ENCODE measurements at regions not wholly inside any gene's neighbourhood (a gene's known extent, or its start where the extent isn't known, plus 50 kb on each side); places are given as distances from the start of the nearest gene placed in this dataset.

DNA sequence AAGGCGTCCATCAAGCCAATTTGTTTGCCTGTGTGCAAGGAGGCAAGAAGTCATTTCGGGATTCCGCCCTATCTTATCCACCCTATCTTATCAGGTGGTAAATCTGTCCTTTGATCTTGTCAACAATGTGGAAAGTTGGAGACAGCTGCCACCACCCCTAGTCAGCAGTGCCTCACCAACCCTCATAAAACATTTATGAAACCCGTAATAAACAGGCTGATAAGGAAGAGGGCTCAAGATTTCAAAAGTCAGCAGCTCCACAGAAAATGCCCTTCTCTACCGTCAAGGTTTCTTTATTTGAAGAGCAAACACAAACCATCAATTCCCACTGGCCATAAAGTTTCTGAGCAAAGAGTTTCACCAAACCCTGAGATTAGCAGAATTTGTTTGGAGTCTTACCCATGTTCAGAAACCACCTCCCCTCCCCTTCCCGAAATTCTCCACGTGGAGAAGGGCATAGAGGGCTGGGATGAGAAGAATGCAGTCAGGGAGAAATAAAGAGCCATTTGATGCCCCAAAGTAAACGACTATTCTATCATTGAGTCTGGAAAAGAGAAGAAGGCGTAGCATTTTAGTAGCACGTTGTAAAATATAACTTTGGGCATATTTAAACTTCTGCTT lies 196.0 kb upstream of the GPR12 start:
- POLR2A ChIA-PET: no interaction called here
- CTCF ChIA-PET: interaction anchor here (0.6 to 1.3 kb wide), 3 partner anchors 10 to 297 kb away, joined by 3 to 4 read pairs (median 4); no protein-coding TSS in a partner anchor

GRCh38 chr13:26954976-26955375 lies 194.4 kb upstream of the GPR12 start:
- no peaks in the 10 kb centered on the region for H3K9me3 Mint-ChIP-seq (ENCODE audit: unreplicated experiment)
- POLR2A ChIA-PET: no interaction called here
- no peak overlapping the region for H3K27ac Mint-ChIP-seq (ENCODE audit: low read depth, unreplicated experiment)
- no peak overlapping the region for H3K4me3 Mint-ChIP-seq (ENCODE audit: unreplicated experiment)
- CTCF ChIA-PET: interaction anchor here (1.1 to 1.2 kb wide), 2 partner anchors 9 to 419 kb away, joined by 3 to 4 read pairs; no protein-coding TSS in a partner anchor
- BruUV-seq (replicated peaks): no TSS peak
- intact Hi-C loops (cut with micrococcal nuclease): no loop called here
- H3K27me3 Mint-ChIP-seq (ENCODE audit: insufficient read depth, unreplicated experiment): peaks cover 38% of the 10 kb centered on the region
- no peak for DNase-seq (ENCODE audit: unreplicated experiment)
- TF ChIP-seq, protein P1, sequence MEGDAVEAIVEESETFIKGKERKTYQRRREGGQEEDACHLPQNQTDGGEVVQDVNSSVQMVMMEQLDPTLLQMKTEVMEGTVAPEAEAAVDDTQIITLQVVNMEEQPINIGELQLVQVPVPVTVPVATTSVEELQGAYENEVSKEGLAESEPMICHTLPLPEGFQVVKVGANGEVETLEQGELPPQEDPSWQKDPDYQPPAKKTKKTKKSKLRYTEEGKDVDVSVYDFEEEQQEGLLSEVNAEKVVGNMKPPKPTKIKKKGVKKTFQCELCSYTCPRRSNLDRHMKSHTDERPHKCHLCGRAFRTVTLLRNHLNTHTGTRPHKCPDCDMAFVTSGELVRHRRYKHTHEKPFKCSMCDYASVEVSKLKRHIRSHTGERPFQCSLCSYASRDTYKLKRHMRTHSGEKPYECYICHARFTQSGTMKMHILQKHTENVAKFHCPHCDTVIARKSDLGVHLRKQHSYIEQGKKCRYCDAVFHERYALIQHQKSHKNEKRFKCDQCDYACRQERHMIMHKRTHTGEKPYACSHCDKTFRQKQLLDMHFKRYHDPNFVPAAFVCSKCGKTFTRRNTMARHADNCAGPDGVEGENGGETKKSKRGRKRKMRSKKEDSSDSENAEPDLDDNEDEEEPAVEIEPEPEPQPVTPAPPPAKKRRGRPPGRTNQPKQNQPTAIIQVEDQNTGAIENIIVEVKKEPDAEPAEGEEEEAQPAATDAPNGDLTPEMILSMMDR (IDR thresholded peaks at IDR 0.05; ENCODE audit: unreplicated experiment): no peak
- no peaks in the 10 kb centered on the region for H3K4me1 Mint-ChIP-seq (ENCODE audit: insufficient read depth, unreplicated experiment)
- peaks cover 6% of the 10 kb centered on the region for H3K36me3 Mint-ChIP-seq (ENCODE audit: insufficient read depth, unreplicated experiment)

More for the DNA sequence above, 196.0 kb upstream of the GPR12 start:
- Mint-ChIP-seq H3K9me3 (ENCODE audit: unreplicated experiment) (no peaks in the 10 kb centered on the region), H3K4me3 (ENCODE audit: unreplicated experiment) (no peak overlapping the region), H3K36me3 (ENCODE audit: insufficient read depth, unreplicated experiment) (peaks cover 6% of the 10 kb centered on the region), H3K27ac (ENCODE audit: low read depth, unreplicated experiment) (no peak overlapping the region), H3K4me1 (ENCODE audit: insufficient read depth, unreplicated experiment) (no peaks in the 10 kb centered on the region), H3K27me3 (ENCODE audit: insufficient read depth, unreplicated experiment) (peaks cover 38% of the 10 kb centered on the region)
- intact Hi-C loops (cut with micrococcal nuclease): no loop called here
- TF ChIP-seq, protein P1 (IDR thresholded peaks at IDR 0.05; ENCODE audit: unreplicated experiment): no peak
- BruUV-seq (replicated peaks): no TSS peak
- no peak for DNase-seq (ENCODE audit: unreplicated experiment)

DNA sequence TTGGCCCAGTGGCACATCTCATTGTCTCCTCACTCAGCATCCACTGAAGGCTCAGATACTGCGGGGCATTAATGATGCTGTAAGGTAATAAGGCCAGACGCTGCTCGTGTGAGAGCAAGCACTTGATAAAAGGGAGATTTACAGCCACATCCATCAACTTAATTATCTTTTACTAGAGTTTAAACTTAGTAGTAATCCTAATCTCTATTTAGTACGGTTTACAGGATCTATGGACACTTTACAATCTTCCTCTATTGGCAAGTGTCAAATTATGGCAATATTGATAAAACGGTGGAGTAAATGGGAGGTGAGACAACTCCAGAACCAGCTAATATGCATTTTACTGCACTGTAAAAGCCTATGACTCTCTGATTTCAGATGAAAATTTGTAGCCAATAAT lies 192.7 kb upstream of the GPR12 start:
- Mint-ChIP-seq H3K9me3 (ENCODE audit: unreplicated experiment) (no peaks in the 10 kb centered on the region), H3K4me1 (ENCODE audit: insufficient read depth, unreplicated experiment) (no peaks in the 10 kb centered on the region), H3K27ac (ENCODE audit: low read depth, unreplicated experiment) (no peak overlapping the region), H3K27me3 (ENCODE audit: insufficient read depth, unreplicated experiment) (peaks cover 38% of the 10 kb centered on the region), H3K36me3 (ENCODE audit: insufficient read depth, unreplicated experiment) (peaks cover 6% of the 10 kb centered on the region), H3K4me3 (ENCODE audit: unreplicated experiment) (no peak overlapping the region)
- ChIA-PET POLR2A (no interaction called here), CTCF (interaction anchor here (0.6 to 1.2 kb wide), 3 partner anchors 9 to 875 kb away, joined by 3 to 4 read pairs (median 3); no protein-coding TSS in a partner anchor)
- TF ChIP-seq, protein P1 (IDR thresholded peaks at IDR 0.05; ENCODE audit: unreplicated experiment): no peak
- DNase-seq (ENCODE audit: unreplicated experiment): no peak
- intact Hi-C loops (cut with micrococcal nuclease): no loop called here
- BruUV-seq (replicated peaks): no TSS peak

DNA sequence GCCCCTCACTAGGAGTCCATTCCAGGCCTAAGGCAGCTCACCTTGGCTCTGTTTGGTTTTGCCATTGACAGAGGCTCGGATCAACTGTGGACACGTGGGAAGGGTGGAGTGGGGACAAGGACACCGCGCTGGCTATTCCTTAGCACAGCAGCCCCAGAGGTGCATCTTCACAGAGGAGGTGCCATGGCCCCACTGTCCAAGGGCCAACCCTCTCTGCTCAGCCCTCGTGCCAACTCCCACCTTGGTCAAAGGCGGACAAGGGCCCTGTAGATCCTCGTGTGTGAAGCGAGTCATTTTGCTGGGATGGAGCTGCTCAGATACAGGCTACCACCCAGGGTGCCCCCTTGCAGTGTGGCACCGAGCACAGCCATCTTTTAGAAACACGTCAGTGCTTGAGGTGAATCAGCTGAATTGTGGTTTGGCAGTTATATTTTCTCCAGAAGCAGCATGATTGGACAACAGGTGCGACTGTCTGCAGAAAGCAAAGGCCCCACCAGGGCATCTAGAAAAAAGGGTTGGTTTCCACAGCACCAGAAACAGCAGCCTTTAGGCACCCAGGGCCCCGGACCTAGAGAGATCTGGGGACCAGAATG lies 192.1 kb upstream of the GPR12 start:
- POLR2A ChIA-PET: no interaction called here
- no peak overlapping the region for H3K27ac Mint-ChIP-seq (ENCODE audit: low read depth, unreplicated experiment)
- CTCF ChIA-PET: interaction anchor here (0.6 kb wide), 2 partner anchors 423 to 675 kb away, joined by 3 to 4 read pairs; no protein-coding TSS in a partner anchor
- H3K9me3 Mint-ChIP-seq (ENCODE audit: unreplicated experiment): no peaks in the 10 kb centered on the region
- no TSS peak for BruUV-seq (replicated peaks)
- H3K27me3 Mint-ChIP-seq (ENCODE audit: insufficient read depth, unreplicated experiment): peaks cover 32% of the 10 kb centered on the region
- H3K36me3 Mint-ChIP-seq (ENCODE audit: insufficient read depth, unreplicated experiment): peaks cover 6% of the 10 kb centered on the region
- H3K4me3 Mint-ChIP-seq (ENCODE audit: unreplicated experiment): no peak overlapping the region
- TF ChIP-seq, protein P1 (IDR thresholded peaks at IDR 0.05; ENCODE audit: unreplicated experiment): no peak
- intact Hi-C loops (cut with micrococcal nuclease): no loop called here
- H3K4me1 Mint-ChIP-seq (ENCODE audit: insufficient read depth, unreplicated experiment): no peaks in the 10 kb centered on the region
- no peak for DNase-seq (ENCODE audit: unreplicated experiment)

Data from MCF 10A (cell line).